ENCODE measurements at regions not wholly inside any gene's neighbourhood (a gene's known extent, or its start where the extent isn't known, plus 50 kb on each side); places are given as distances from the start of the nearest gene placed in this dataset.

- DNase-seq (ENCODE audit: low spot score in 2 of 2) = no peak
- Histone ChIP-seq H3K27ac (no peak overlapping the region), H3K4me3 (no peak overlapping the region), H3K4me1 (no peaks in the 10 kb centered on the region), H3K27me3 (no peaks in the 10 kb centered on the region), H3K36me3 (no peaks in the 10 kb centered on the region), H3K9me3 (no peaks in the 10 kb centered on the region)
- intact Hi-C loops (cut with DNase I) = no loop called here
- TF ChIP-seq, protein P1, sequence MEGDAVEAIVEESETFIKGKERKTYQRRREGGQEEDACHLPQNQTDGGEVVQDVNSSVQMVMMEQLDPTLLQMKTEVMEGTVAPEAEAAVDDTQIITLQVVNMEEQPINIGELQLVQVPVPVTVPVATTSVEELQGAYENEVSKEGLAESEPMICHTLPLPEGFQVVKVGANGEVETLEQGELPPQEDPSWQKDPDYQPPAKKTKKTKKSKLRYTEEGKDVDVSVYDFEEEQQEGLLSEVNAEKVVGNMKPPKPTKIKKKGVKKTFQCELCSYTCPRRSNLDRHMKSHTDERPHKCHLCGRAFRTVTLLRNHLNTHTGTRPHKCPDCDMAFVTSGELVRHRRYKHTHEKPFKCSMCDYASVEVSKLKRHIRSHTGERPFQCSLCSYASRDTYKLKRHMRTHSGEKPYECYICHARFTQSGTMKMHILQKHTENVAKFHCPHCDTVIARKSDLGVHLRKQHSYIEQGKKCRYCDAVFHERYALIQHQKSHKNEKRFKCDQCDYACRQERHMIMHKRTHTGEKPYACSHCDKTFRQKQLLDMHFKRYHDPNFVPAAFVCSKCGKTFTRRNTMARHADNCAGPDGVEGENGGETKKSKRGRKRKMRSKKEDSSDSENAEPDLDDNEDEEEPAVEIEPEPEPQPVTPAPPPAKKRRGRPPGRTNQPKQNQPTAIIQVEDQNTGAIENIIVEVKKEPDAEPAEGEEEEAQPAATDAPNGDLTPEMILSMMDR (IDR thresholded peaks at IDR 0.05) = no peak
Measured at GRCh38 chr2:220348206-220348605, 720.8 kb downstream of the SLC4A3 start.

DNA sequence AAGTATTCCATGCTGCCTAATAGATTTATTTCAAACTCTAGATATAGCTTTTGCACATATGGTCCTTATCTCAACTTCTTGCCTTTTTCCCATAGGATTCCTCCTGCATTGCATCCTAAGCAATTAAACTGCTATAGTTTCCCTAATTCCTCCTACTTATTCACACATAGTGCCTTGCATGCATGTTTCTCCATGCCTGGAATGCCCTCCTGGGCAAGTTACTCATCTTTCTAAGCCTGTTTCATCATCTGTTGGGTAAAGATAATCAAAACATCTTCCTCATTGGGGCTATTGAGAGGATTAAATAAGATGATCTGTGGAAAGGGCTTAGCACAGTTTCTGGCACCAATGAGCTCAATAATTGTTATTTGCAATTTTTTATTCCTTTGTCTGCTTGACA, 726.5 kb downstream of the SLC4A3 start:
- TF ChIP-seq, protein P1 (IDR thresholded peaks at IDR 0.05) = no peak
- Histone ChIP-seq H3K9me3 (no peaks in the 10 kb centered on the region), H3K27me3 (no peaks in the 10 kb centered on the region), H3K27ac (no peak overlapping the region), H3K4me3 (no peak overlapping the region), H3K36me3 (no peaks in the 10 kb centered on the region), H3K4me1 (no peaks in the 10 kb centered on the region)
- DNase-seq (ENCODE audit: low spot score in 2 of 2) = no peak
- intact Hi-C loops (cut with DNase I) = no loop called here

- Histone ChIP-seq H3K4me3 (no peak overlapping the region), H3K27ac (no peak overlapping the region), H3K36me3 (no peaks in the 10 kb centered on the region), H3K4me1 (no peaks in the 10 kb centered on the region), H3K9me3 (no peaks in the 10 kb centered on the region), H3K27me3 (no peaks in the 10 kb centered on the region)
- intact Hi-C loops (cut with DNase I) = no loop called here
- no peak for DNase-seq (ENCODE audit: low spot score in 2 of 2)
- TF ChIP-seq, protein P1 (IDR thresholded peaks at IDR 0.05) = no peak
Measured at GRCh38 chr2:220356076-220356475, 728.6 kb downstream of the SLC4A3 start.

- Histone ChIP-seq H3K9me3 (no peaks in the 10 kb centered on the region), H3K27ac (no peak overlapping the region), H3K4me1 (no peaks in the 10 kb centered on the region), H3K4me3 (no peak overlapping the region), H3K36me3 (no peaks in the 10 kb centered on the region), H3K27me3 (no peaks in the 10 kb centered on the region)
- intact Hi-C loops (cut with DNase I) = no loop called here
- no peak for DNase-seq (ENCODE audit: low spot score in 2 of 2)
- TF ChIP-seq, protein P1 (IDR thresholded peaks at IDR 0.05) = no peak
Measured at GRCh38 chr2:220365023-220365422, 737.6 kb downstream of the SLC4A3 start.

- Histone ChIP-seq H3K27me3 (no peaks in the 10 kb centered on the region), H3K27ac (no peak overlapping the region), H3K36me3 (no peaks in the 10 kb centered on the region), H3K4me1 (no peaks in the 10 kb centered on the region), H3K9me3 (no peaks in the 10 kb centered on the region), H3K4me3 (no peak overlapping the region)
- no peak for DNase-seq (ENCODE audit: low spot score in 2 of 2)
- intact Hi-C loops (cut with DNase I) = no loop called here
- TF ChIP-seq, protein P1 (IDR thresholded peaks at IDR 0.05) = no peak
Measured at GRCh38 chr2:220366765-220367164, 739.3 kb downstream of the SLC4A3 start.

DNA sequence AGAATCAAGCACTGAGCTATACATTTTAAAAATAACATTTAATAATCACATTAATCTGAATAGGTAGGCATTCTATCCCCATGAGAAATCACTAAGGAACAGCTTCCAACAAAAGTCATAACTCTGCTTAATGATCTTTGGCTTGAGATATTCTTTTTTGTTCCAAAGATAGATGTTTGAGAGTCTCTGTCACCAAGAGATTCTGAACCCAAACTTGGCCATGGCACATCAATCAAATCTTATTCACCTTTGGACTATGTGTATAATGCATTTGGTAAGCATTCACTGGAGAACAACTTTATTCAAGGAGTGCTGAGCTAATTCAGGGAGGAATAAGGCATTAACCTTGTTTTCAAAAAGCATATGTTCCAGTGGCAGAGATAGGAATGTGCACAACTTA, 743.3 kb downstream of the SLC4A3 start:
- TF ChIP-seq, protein P1 (IDR thresholded peaks at IDR 0.05) = no peak
- intact Hi-C loops (cut with DNase I) = no loop called here
- no peaks in the 10 kb centered on the region for H3K9me3 ChIP-seq
- no peaks in the 10 kb centered on the region for H3K36me3 ChIP-seq
- no peak for DNase-seq (ENCODE audit: low spot score in 2 of 2)
- H3K27me3 ChIP-seq = no peaks in the 10 kb centered on the region
- no peak overlapping the region for H3K27ac ChIP-seq
- H3K4me3 ChIP-seq = no peak overlapping the region
- H3K4me1 ChIP-seq = no peaks in the 10 kb centered on the region

Measured in ascending aorta (tissue), 2 donors.